Thyroid gland (tissue), 4 donors: ENCODE measurements at regions not wholly inside any gene's neighbourhood (a gene's known extent, or its start where the extent isn't known, plus 50 kb on each side); places are given as distances from the start of the nearest gene placed in this dataset.

Experiments used
- CTCF ChIP-seq, 6 experiments: fragments of 200-600 bp in 3 of 6; fragments of 450-650 bp in 3 of 6; sonication (generic) in 3 of 6; IDR thresholded peaks; one replicate each; pipeline ENCODE4 v1.5.1; 2016 to 2019; ENCODE audit warnings: antibody characterized with exemption in 6 of 6, mild to moderate bottlenecking in 2 of 6, inconsistent platforms in 1 of 6, moderate library complexity in 1 of 6
- POLR2A ChIP-seq, 2 donors: fragments of 450-650 bp; IDR thresholded peaks; one replicate each; pipeline ENCODE4 v1.6.1; 2017; ENCODE audit warnings: antibody characterized with exemption in 2 of 2, mild to moderate bottlenecking in 2 of 2, moderate library complexity in 1 of 2

GRCh38 chr3:25971736-25972135 is 181.8 kb downstream of the OXSM start:
- TF ChIP-seq POLR2A (IDR thresholded peaks at IDR 0.05), result no peak
- no peak for TF ChIP-seq CTCF (IDR thresholded peaks at IDR 0.05)
